ENCODE measurements at regions not wholly inside any gene's neighbourhood (a gene's known extent, or its start where the extent isn't known, plus 50 kb on each side); places are given as distances from the start of the nearest gene placed in this dataset.
"Not testable (repeated sequence)": the region's sequence is repeated elsewhere in the genome, so short reads cannot be mapped to it uniquely, and the experiment has no call there.

GRCh38 chr17:22273308-22273707 lies 581.0 kb downstream of the KCNJ18 start:
- no peak overlapping the region for H3K27ac ChIP-seq
- no peak for TF ChIP-seq CTCF (conservative IDR thresholded peaks at IDR 0.05)

- H3K27ac ChIP-seq: no peak overlapping the region
- no peak for TF ChIP-seq CTCF (conservative IDR thresholded peaks at IDR 0.05)
Measured at GRCh38 chr17:22277595-22277994, 585.3 kb downstream of the KCNJ18 start.

DNA sequence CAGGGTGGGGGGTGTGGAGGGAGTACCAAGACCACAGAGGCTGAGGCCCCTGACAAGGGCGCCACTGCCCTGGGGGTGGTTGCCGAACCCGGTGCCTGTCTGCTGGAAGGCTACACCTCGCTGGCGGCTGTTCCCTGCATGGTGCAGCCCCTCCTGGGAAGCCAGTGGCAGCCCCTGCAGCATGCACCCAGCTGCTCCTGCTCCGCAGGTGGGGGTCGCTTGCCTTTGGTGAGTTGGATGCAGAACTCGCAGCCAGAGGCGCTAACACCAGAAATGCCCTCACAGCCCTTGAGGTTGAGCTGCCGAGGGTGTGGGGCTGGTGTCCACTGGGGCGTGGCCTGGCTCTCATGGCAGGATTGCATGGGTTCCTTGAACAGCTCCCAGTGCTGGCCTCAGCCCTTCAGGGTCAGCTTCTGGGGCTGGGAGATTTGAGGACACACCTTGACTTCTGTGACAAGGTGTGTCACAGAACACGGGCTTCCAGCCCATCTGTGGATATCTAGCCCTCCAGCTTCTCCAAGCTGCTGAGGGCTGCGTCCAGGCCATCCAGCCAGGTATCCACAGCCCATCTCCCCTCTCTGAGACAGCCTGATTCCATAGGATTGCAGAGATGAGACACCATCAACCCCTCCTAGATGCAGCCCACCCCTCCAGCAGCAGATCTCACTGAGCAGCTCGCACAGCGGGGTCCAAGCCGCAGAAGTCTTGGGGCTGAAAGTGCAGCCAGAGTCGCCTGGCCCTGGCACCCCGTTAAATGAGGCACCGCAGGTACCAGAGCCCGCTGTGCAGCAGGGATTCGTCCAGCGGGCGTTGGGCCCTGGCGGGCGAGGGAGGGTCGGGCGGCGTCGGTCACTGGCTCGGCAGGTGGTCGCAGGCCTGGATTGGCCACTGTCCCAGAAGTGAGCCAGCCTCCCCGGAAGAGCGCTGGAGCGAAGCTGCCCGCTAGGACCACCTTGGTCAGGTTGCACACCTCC lies 586.3 kb downstream of the KCNJ18 start:
- no peak for TF ChIP-seq CTCF (conservative IDR thresholded peaks at IDR 0.05)
- no peak overlapping the region for H3K27ac ChIP-seq

GRCh38 chr17:22286337-22287041 lies 594.2 kb downstream of the KCNJ18 start:
- H3K27ac ChIP-seq: no peak overlapping the region

GRCh38 chr17:22298484-22298951 lies 606.2 kb downstream of the KCNJ18 start:
- H3K27ac ChIP-seq: not testable (repeated sequence)

More at GRCh38 chr17:22286337-22287041, 594.2 kb downstream of the KCNJ18 start:
- no peak for TF ChIP-seq CTCF (conservative IDR thresholded peaks at IDR 0.05)

- no peak for TF ChIP-seq CTCF (conservative IDR thresholded peaks at IDR 0.05)
Measured at GRCh38 chr17:22300177-22300576, 607.9 kb downstream of the KCNJ18 start.

GRCh38 chr17:22300731-22301352 lies 608.5 kb downstream of the KCNJ18 start:
- no peak overlapping the region for H3K27ac ChIP-seq
- TF ChIP-seq CTCF (conservative IDR thresholded peaks at IDR 0.05): no peak

More at GRCh38 chr17:22300177-22300576, 607.9 kb downstream of the KCNJ18 start:
- H3K27ac ChIP-seq: no peak overlapping the region
